Spleen (tissue), 11 donors: ENCODE measurements at regions not wholly inside any gene's neighbourhood (a gene's known extent, or its start where the extent isn't known, plus 50 kb on each side); places are given as distances from the start of the nearest gene placed in this dataset.
A peak's percentile ranks its signal among the peaks of the same experiment; 100 is the strongest.

ENCODE experiments used
- DNase-seq: peaks from one replicate; pipeline ENCODE4 v3.0.0-alpha.2; 2020
- H3K27ac ChIP-seq, 8 donors: fragments of 200-600 bp; sonication (generic) in 7 of 8; 1 replicate in 4 of 8; 2 replicates in 4 of 8; pipeline versions ENCODE4 v1.5.0 to v1.8.0; 2016 to 2021; ENCODE audit warnings: inconsistent platforms in 4 of 8, mild to moderate bottlenecking in 4 of 8, moderate library complexity in 1 of 8
- H3K27me3 ChIP-seq, 7 donors: fragments of 200-600 bp; sonication (generic) in 6 of 7; replicated peaks in 1 of 7; 1 replicate in 4 of 7; 2 replicates in 3 of 7; pipeline versions ENCODE4 v1.5.0 to v1.8.0; 2016 to 2021; ENCODE audit warnings: inconsistent platforms in 3 of 7, mild to moderate bottlenecking in 1 of 7
- H3K36me3 ChIP-seq, 6 donors: fragments of 200-600 bp; sonication (generic) in 5 of 6; 1 replicate in 4 of 6; 2 replicates in 2 of 6; pipeline versions ENCODE4 v1.5.0 to v1.8.0; 2016 to 2021; ENCODE audit warnings: inconsistent platforms in 2 of 6
- H3K4me1 ChIP-seq, 6 donors: fragments of 200-600 bp; sonication (generic) in 5 of 6; 1 replicate in 3 of 6; 2 replicates in 3 of 6; pipeline versions ENCODE4 v1.5.0 to v1.8.0; 2016 to 2021; ENCODE audit warnings: inconsistent platforms in 3 of 6
- H3K4me3 ChIP-seq, 8 donors: fragments of 200-600 bp; sonication (generic) in 7 of 8; 1 replicate in 4 of 8; 2 replicates in 4 of 8; pipeline versions ENCODE4 v1.5.0 to v1.8.0; 2016 to 2021; ENCODE audit warnings: inconsistent platforms in 4 of 8, mild to moderate bottlenecking in 4 of 8, moderate library complexity in 2 of 8
- H3K9me3 ChIP-seq, 8 donors: fragments of 200-600 bp; sonication (generic) in 7 of 8; 1 replicate in 4 of 8; 2 replicates in 4 of 8; pipeline versions ENCODE4 v1.5.0 to v1.8.0; 2016 to 2021; ENCODE audit warnings: inconsistent platforms in 4 of 8
- CTCF ChIP-seq, 11 experiments: fragments of 200-600 bp in 7 of 11; fragments of 450-650 bp in 4 of 11; sonication (generic) in 4 of 11; IDR thresholded peaks in 8 of 11; conservative IDR thresholded peaks in 3 of 11; 1 replicate in 7 of 11; 2 replicates in 4 of 11; pipeline versions ENCODE4 v1.4.0 to v1.8.0; 2016 to 2021; ENCODE audit warnings: antibody characterized with exemption in 11 of 11, inconsistent platforms in 4 of 11, mild to moderate bottlenecking in 1 of 11
- POLR2A ChIP-seq, 3 donors: fragments of 450-650 bp; IDR thresholded peaks; one replicate each; pipeline ENCODE4 v1.5.1; 2017; ENCODE audit warnings: antibody characterized with exemption in 3 of 3, mild to moderate bottlenecking in 1 of 3
- POLR2AphosphoS5 ChIP-seq, 3 donors: sonication (generic); formaldehyde crosslinking; IDR thresholded peaks; one replicate each; pipeline ENCODE4 v1.5.1; 2017; ENCODE audit warnings: antibody characterized with exemption in 3 of 3
- WGBS, 5 donors: extraction: QIAGEN DNeasy Blood & Tissue Kit in 3 of 5; methylation state at CpG; one replicate each; pipeline versions ENCODE4 v1.1.5 to v1.1.7; 2013 to 2018; 5-methylcytosine and 5-hydroxymethylcytosine counted together
- intact Hi-C: fragments of 100-400 bp; cut with DNase I; formaldehyde crosslinking; loops from one replicate; pipeline ENCODE4 v1.15.0; 2023; ENCODE audit warnings: low total_unique reads
- donor health status: healthy with polysubstance abuse.
- donor health status: DM: no; HTN: no; CAD: no; lungs with moderate emphysema.
- donor health status: DM: no; HTN: no; CAD: no.
- donor health status: Bipolar disorder and iron deficiency.
- donor health status: healthy.
- donor health status: DM: no; HTN: no; CAD: no.
- donor health status: DM: yes; HTN: yes; CAD: no.

- intact Hi-C loops: no loop called here
- no peak for DNase-seq
- peaks cover 0 to 48% (median 21%) of the 10 kb centered on the region in 6 donors for H3K4me1 ChIP-seq
These were observed 80.7 kb downstream of the FZD1 start for GRCh38 chr7:91344911-91345310.

GRCh38 chr7:91345449-91345848, 81.2 kb downstream of the FZD1 start:
- TF ChIP-seq CTCF (IDR thresholded peaks at IDR 0.05 in 8 of 11, conservative IDR thresholded peaks at IDR 0.05 in 3 of 11): no peak
- TF ChIP-seq POLR2A (IDR thresholded peaks at IDR 0.05): no peak
- no peak for TF ChIP-seq POLR2AphosphoS5 (IDR thresholded peaks at IDR 0.05)
- Histone ChIP-seq H3K4me3 (no peak overlapping the region), H3K4me1 (peaks cover 0 to 48% (median 21%) of the 10 kb centered on the region in 6 donors), H3K27me3 (no peaks in the 10 kb centered on the region), H3K9me3 (no peaks in the 10 kb centered on the region), H3K36me3 (no peaks in the 10 kb centered on the region), H3K27ac (no peak overlapping the region)
- no peak for DNase-seq
- 48 to 76% (median 65%) methylated on average over 1 of the region's 1 CpG for WGBS, 5 donors
- intact Hi-C loops: no loop called here

More at GRCh38 chr7:91344911-91345310, 80.7 kb downstream of the FZD1 start:
- 81 to 86% (median 85%) methylated on average over 5 of the region's 5 CpGs for WGBS, 5 donors
- Histone ChIP-seq H3K27ac (no peak overlapping the region), H3K9me3 (no peaks in the 10 kb centered on the region), H3K27me3 (no peaks in the 10 kb centered on the region), H3K4me3 (no peak overlapping the region), H3K36me3 (no peaks in the 10 kb centered on the region)
- TF ChIP-seq CTCF (IDR thresholded peaks at IDR 0.05 in 8 of 11, conservative IDR thresholded peaks at IDR 0.05 in 3 of 11): no peak
- no peak for TF ChIP-seq POLR2A (IDR thresholded peaks at IDR 0.05)
- no peak for TF ChIP-seq POLR2AphosphoS5 (IDR thresholded peaks at IDR 0.05)

DNA sequence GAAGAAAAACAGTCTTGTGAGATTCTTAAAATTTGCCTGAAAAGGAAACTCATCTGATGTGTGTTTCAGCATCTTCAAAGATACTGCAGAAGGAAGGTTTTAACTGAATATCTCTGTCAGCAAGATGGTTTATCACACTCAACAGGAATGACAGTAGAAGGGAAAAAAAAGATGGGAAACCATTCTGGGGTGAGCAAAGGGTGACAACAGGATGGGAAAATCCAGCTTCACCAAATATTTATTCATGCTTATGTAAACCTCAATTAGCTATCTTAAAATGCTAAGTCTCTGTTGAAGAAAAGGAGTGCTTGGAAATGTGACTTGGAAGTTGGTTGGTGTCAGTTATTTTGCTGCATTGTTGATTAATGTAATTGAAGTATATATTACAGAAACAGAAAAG, 82.2 kb downstream of the FZD1 start:
- intact Hi-C loops: no loop called here
- H3K4me3 ChIP-seq: no peak overlapping the region
- DNase-seq: no peak
- H3K9me3 ChIP-seq: no peaks in the 10 kb centered on the region
- no peaks in the 10 kb centered on the region for H3K36me3 ChIP-seq
- TF ChIP-seq POLR2A (IDR thresholded peaks at IDR 0.05): no peak
- no peak for TF ChIP-seq CTCF (IDR thresholded peaks at IDR 0.05 in 8 of 11, conservative IDR thresholded peaks at IDR 0.05 in 3 of 11)
- TF ChIP-seq POLR2AphosphoS5 (IDR thresholded peaks at IDR 0.05): no peak
- peaks cover 0 to 48% (median 21%) of the 10 kb centered on the region in 6 donors for H3K4me1 ChIP-seq
- H3K27me3 ChIP-seq: no peaks in the 10 kb centered on the region
- H3K27ac ChIP-seq: peak overlapping the region in 1 of 8 donors; percentile 6

DNA sequence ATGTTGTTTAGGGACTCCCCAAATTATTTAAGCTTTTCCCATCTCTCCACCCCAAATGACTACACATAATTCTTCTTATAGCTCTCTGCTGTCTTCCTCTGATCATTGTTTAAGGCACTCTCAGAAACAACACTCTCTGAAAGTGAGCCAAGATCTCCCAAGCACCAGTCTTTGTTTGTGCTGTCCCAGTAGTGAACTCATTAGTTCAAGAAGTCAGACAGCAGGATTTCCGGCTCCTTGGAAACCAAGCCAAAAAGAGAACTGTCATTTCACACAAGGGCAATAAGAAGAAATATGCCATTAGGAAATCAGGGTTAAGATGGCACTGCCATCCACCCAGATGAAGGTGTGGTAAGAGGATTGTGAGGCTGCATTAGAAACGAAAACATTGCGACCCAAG, 83.1 kb downstream of the FZD1 start:
- intact Hi-C loops: no loop called here
- Histone ChIP-seq H3K4me3 (no peak overlapping the region), H3K4me1 (peaks cover 0 to 48% (median 21%) of the 10 kb centered on the region in 6 donors), H3K27me3 (no peaks in the 10 kb centered on the region), H3K36me3 (no peaks in the 10 kb centered on the region), H3K27ac (no peak overlapping the region), H3K9me3 (no peaks in the 10 kb centered on the region)
- WGBS, 5 donors: 37 to 65% (median 42%) methylated on average over 3 of the region's 3 CpGs
- TF ChIP-seq POLR2A (IDR thresholded peaks at IDR 0.05) (no peak), CTCF (IDR thresholded peaks at IDR 0.05 in 8 of 11, conservative IDR thresholded peaks at IDR 0.05 in 3 of 11) (no peak), POLR2AphosphoS5 (IDR thresholded peaks at IDR 0.05) (no peak)
- DNase-seq: no peak
